Gastroesophageal sphincter (tissue), 3 donors: ENCODE measurements at regions not wholly inside any gene's neighbourhood (a gene's known extent, or its start where the extent isn't known, plus 50 kb on each side); places are given as distances from the start of the nearest gene placed in this dataset.
"Not testable (repeated sequence)": the region's sequence is repeated elsewhere in the genome, so short reads cannot be mapped to it uniquely, and the experiment has no call there.

ENCODE experiments used
- EP300 ChIP-seq: sonication (generic); formaldehyde crosslinking; IDR thresholded peaks from one replicate; pipeline ENCODE4 v1.6.1; 2017; ENCODE audit warnings: antibody characterized with exemption, mild to moderate bottlenecking
- POLR2A ChIP-seq, 2 donors: fragments of 450-650 bp; IDR thresholded peaks; one replicate each; pipeline ENCODE4 v1.6.1; 2017; ENCODE audit warnings: antibody characterized with exemption in 2 of 2, mild to moderate bottlenecking in 2 of 2, moderate library complexity in 1 of 2
- TF ChIP-seq, protein P1 (sequence below), 4 experiments: fragments of 200-600 bp in 2 of 4; fragments of 450-650 bp in 2 of 4; sonication (generic) in 1 of 4; IDR thresholded peaks; one replicate each; pipeline ENCODE4 v1.5.1; 2017 to 2019; ENCODE audit warnings: antibody characterized with exemption in 4 of 4, mild to moderate bottlenecking in 2 of 4, moderate library complexity in 2 of 4

DNA sequence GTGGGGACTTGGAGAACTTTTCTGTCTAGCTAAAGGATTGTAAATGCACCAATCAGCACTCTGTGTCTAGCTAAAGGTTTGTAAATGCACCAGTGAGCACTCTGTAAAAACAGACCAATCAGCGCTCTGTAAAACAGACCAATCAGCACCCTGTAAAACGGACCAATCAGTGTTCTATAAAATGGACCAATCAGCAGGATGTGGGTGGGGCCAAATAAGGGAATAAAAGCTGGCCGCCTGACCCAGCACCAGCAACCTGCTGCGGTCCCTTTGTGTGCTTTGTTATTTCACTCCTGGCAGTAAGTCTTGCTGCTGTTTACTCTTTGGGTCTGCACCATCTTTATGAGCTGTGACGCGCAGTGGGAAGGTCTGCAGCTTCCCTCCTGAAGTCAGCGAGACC is 67.8 kb upstream of the JADE1 start:
- TF ChIP-seq, protein P1, sequence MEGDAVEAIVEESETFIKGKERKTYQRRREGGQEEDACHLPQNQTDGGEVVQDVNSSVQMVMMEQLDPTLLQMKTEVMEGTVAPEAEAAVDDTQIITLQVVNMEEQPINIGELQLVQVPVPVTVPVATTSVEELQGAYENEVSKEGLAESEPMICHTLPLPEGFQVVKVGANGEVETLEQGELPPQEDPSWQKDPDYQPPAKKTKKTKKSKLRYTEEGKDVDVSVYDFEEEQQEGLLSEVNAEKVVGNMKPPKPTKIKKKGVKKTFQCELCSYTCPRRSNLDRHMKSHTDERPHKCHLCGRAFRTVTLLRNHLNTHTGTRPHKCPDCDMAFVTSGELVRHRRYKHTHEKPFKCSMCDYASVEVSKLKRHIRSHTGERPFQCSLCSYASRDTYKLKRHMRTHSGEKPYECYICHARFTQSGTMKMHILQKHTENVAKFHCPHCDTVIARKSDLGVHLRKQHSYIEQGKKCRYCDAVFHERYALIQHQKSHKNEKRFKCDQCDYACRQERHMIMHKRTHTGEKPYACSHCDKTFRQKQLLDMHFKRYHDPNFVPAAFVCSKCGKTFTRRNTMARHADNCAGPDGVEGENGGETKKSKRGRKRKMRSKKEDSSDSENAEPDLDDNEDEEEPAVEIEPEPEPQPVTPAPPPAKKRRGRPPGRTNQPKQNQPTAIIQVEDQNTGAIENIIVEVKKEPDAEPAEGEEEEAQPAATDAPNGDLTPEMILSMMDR (IDR thresholded peaks at IDR 0.05): not testable (repeated sequence)
- TF ChIP-seq POLR2A (IDR thresholded peaks at IDR 0.05); EP300: not testable (repeated sequence)
